ENCODE measurements at regions not wholly inside any gene's neighbourhood (a gene's known extent, or its start where the extent isn't known, plus 50 kb on each side); places are given as distances from the start of the nearest gene placed in this dataset.

DNA sequence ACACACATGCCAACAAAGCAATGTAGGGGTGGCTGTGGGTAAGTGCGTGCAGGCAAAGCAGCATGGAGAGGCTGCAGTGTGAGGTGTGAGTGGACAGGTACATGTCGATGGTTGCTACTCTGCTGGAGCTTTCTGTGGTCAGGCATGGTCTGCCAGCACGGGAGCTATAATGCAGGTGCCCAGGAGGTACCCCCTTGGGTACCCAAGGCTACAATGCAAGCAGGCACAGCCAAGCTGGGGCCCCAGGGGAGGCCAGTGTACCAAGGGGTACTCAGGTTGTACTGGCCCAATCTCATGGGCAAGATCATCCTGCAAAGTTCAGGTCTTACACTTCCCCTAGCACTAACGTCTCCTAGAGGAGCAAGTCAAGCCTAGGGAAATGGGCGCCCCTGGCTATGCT, 58.4 kb upstream of the IRAK1BP1 start:
- DNase-seq (no peak), ATAC-seq (peak in 1 of 4 donors; percentile 13)
- H3K4me1 ChIP-seq = no peaks in the 10 kb centered on the region
- no peak overlapping the region for H3K27ac ChIP-seq
- intact Hi-C loops (cut with DNase I) = no loop called here
- WGBS, 4 donors = 78 to 87% (median 84%) methylated on average over 5 of the region's 5 CpGs
- peaks cover 0 to 24% (median 1%) of the 10 kb centered on the region in 12 donors for H3K9me3 ChIP-seq
- TF ChIP-seq, protein P1, sequence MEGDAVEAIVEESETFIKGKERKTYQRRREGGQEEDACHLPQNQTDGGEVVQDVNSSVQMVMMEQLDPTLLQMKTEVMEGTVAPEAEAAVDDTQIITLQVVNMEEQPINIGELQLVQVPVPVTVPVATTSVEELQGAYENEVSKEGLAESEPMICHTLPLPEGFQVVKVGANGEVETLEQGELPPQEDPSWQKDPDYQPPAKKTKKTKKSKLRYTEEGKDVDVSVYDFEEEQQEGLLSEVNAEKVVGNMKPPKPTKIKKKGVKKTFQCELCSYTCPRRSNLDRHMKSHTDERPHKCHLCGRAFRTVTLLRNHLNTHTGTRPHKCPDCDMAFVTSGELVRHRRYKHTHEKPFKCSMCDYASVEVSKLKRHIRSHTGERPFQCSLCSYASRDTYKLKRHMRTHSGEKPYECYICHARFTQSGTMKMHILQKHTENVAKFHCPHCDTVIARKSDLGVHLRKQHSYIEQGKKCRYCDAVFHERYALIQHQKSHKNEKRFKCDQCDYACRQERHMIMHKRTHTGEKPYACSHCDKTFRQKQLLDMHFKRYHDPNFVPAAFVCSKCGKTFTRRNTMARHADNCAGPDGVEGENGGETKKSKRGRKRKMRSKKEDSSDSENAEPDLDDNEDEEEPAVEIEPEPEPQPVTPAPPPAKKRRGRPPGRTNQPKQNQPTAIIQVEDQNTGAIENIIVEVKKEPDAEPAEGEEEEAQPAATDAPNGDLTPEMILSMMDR (IDR thresholded peaks at IDR 0.05) = no peak
- no peak for TF ChIP-seq POLR2A (IDR thresholded peaks at IDR 0.05)
- no peaks in the 10 kb centered on the region for H3K36me3 ChIP-seq
- H3K27me3 ChIP-seq = no peaks in the 10 kb centered on the region
- no peak overlapping the region for H3K4me3 ChIP-seq

DNA sequence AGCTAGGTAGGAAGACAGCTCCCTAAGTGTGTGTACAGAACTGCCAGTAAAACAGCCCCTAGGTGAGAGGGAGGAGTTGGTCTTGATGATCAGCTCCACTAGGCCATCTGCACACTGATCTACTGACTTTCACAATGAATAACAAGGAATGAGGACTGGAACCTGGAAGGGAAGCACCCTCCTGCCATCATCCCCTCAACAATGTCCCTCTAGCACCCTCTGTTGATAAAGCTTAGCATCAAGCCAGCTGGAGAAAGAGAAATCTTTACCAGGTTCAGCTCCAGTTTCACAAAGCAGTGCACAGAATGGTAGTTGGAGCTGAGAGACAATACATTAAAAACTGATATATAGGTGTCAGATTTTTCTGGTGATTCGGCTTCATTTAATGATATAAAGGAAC, 57.2 kb upstream of the IRAK1BP1 start:
- H3K9me3 ChIP-seq = peaks cover 0 to 22% (median 0%) of the 10 kb centered on the region in 12 donors
- intact Hi-C loops (cut with DNase I) = no loop called here
- H3K27me3 ChIP-seq = no peaks in the 10 kb centered on the region
- no peaks in the 10 kb centered on the region for H3K4me1 ChIP-seq
- TF ChIP-seq POLR2A (IDR thresholded peaks at IDR 0.05) = no peak
- TF ChIP-seq, protein P1 (IDR thresholded peaks at IDR 0.05) = peak in 2 of 12 donors; percentile 12 to 29
- no peak overlapping the region for H3K27ac ChIP-seq
- DNase-seq (no peak), ATAC-seq (no peak)
- no peaks in the 10 kb centered on the region for H3K36me3 ChIP-seq
- WGBS, 4 donors = 10 to 21% (median 12%) methylated on average over 1 of the region's 1 CpG
- H3K4me3 ChIP-seq = no peak overlapping the region

DNA sequence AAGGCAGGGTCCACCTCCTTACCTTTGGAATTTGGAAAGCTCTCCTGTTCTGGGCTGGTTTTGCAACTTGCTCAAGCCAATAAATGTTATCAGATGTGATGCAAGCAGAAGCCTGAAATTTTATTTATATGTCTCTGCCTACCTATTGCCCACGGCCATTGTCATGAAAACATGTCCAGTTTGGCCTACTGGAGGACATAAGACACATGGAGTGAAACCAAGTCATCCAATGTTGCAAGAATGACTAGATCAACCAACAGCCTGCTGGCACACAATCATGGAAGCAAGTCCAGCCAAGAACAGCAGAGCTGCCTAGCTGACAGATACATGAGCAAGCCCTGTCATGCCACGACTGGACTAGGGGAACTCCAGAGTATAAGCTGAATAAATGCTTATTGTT, 56.7 kb upstream of the IRAK1BP1 start:
- DNase-seq = no peak
- intact Hi-C loops (cut with DNase I) = no loop called here
- Histone ChIP-seq H3K9me3 (peaks cover 0 to 22% (median 0%) of the 10 kb centered on the region in 12 donors), H3K4me1 (no peaks in the 10 kb centered on the region), H3K36me3 (no peaks in the 10 kb centered on the region), H3K4me3 (no peak overlapping the region), H3K27ac (no peak overlapping the region), H3K27me3 (no peaks in the 10 kb centered on the region)
- 42 to 64% (median 53%) methylated on average over 2 of the region's 2 CpGs for WGBS, 4 donors
- ATAC-seq = no peak
- TF ChIP-seq, protein P1 (IDR thresholded peaks at IDR 0.05) = no peak
- TF ChIP-seq POLR2A (IDR thresholded peaks at IDR 0.05) = no peak
